ENCODE measurements at regions not wholly inside any gene's neighbourhood (a gene's known extent, or its start where the extent isn't known, plus 50 kb on each side); places are given as distances from the start of the nearest gene placed in this dataset.

DNA sequence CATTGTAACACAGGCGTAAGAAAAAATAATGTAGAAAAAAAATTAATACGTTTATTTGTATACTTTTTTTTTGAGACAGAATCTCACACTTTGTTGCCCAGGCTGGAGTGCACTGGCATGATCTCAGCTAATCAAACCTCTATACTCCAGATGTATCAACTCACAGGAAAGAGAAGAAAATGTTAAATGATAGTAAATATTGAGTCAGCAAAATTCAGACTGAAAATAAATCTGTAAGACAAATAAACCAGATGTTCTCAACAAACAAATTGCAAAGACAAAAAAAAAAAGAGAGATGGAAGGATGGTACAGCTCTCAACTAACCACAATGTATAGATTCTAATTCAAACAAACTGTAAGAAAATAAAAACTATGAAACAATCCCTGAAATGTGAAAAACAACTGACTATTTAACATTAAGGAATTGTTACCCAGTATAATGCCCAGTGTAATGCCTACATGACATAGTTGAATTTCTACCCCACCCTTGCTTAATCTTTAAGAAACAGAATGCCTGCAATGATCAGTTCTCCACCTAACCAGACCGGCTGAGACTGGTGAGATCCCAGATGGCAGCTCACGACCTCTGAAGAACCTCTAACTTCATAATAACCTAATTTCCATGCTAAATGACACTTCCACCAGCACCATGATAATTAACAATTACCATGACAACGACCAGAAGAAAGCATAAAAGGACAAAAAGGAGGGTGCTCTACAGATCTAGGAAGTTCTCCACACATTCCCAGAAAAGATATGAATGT lies 272.0 kb upstream of the GNAI1 start:
- no peak for DNase-seq

DNA sequence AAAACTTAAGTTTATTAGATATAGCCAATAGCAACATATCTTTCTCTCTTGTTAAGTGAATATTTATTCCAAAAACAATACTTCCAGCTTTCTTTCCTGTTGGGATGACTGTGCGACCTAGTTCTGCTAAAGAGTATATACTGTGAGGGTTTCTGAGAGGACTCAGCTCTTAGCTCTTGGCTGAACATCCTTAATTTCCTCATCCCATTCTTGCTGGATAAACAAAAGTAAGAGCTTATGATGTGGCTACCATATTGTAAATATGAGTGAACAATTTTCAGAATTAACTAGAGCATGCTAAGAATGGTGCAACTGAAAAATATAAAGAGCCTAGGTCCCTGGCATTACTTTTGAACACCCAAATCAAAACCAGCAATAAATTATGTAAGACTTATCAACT lies 279.5 kb upstream of the GNAI1 start:
- no peak for DNase-seq

DNA sequence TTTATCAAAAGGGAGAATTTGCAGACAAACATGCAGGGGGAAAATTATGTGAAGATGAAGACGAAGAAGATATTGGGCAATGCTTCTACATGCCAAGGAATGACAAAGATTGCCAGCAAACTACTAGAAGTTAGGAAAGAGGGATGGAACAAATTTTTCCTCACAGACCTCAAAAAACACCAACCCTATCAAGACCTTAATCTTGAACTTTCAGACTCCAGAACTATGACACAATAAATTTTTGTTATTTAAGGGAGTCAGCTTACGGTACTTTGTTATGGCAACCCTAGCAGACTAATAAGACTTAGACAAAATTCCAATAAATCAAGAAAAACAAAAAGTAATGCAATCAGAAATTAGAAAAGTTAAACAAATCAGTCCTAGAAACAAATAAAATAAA lies 280.0 kb upstream of the GNAI1 start:
- DNase-seq = no peak

DNA sequence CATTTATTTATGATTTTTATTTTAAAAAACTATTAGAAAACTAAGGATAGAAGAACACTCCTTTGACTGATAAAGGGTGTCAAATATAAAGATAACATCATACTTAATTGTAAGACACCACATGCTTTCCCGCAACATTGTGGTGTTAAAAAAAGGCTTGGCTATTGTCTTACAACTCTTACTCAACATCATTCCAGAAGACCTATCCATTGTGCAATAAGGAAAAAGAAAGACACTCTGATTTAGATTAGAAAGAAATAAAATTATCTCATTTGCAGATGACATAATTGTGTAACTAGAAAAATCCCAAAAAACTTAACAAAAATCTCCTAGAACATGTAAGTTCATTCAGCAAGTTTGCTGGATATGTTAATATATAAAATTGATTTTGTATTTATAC lies 296.7 kb upstream of the GNAI1 start:
- DNase-seq = no peak

DNA sequence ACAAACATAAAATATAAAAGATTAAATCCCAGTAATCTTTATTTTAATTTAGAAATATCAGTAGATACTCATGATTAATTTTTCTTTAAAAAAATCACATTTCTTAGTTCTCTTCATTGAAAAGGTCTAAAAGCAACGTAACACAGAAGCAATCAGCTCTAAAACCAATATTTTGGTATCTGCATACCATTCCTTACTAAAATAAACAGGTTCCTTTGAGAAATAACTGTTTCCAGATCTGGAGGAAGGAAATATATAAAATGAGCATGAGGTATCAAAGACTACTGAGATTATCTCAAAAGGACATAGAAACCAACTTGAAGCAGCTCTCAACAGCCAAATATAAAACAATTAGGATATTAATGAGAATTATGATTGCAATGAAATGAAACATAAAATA lies 301.0 kb upstream of the GNAI1 start:
- no peak for DNase-seq

DNA sequence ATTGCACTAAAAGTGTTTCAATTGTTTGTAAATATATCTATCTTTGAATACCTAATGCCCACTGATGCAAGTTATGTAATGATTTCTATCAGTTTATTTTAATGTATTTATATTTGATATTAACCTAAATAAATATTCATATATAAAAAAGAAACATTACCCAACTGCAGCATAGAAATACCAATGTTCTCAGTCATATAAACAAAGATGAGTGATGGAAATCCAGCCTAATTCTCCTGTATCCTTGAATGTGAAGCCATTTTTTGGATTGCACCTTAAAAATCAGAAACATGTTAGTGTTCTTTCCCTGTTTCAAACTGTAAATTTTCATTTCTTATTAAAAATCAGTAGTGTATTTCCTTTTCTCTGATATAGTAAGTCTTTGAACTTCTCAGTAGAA lies 305.8 kb upstream of the GNAI1 start:
- DNase-seq = no peak

DNA sequence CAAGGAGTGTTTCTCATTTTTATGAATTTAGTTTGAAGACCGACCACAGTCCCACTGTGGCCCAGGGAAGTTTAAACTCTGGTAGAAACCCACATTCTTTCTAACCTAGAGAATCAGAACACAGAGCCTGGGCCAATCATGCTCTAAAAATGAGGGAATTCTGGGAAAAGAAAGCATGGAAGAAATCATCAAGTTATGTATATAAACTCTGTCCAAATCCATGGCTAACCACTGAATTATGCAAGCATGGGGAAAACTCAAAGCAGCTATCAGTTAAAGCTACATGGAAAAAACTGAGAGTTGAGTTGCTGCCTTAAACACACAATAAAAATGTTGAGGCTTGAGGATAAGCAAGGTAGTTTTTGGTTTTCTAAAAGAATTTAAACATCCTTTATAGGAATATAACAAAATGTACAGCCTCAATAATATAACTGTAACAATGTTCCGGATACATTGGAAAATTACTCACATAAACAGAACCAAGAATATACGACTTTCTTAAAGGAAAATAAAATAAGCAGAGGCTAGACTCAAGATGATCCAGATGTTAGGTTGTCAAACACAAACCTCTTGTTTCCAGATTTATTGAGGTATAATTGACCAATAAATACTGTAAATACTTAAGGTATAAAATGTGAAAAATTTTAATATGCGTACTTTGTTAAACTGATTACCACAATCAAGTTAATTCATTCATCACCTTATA lies 311.2 kb upstream of the GNAI1 start:
- no peak for DNase-seq

DNA sequence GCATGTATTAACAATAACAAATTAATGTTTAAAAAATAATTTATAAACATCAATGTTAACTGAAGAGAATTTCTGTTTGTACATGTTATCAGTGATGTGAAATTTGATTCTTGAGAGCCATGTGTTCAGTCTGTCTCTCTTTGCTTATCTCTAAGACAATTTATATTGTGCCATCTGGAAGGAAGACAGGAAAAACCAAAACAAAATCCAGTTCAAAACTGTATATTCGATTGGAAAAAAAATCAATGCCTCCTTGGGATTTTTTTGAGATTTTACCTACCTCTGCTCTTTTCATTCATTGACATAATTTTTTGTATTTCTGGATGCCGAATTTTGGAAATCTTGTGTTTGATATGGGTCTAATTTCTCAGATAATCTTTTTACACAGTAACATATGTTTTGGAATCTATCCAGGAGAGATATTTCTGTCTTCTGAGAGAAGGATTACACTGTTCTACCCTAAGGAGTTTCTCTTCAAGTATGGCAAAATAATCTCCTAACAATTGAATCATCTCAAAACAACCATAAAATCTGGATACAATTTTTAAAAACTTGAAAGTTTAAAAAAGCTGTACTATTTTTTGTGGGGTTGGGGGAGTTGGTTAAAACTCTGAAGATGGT lies 311.9 kb upstream of the GNAI1 start:
- no peak for DNase-seq

DNA sequence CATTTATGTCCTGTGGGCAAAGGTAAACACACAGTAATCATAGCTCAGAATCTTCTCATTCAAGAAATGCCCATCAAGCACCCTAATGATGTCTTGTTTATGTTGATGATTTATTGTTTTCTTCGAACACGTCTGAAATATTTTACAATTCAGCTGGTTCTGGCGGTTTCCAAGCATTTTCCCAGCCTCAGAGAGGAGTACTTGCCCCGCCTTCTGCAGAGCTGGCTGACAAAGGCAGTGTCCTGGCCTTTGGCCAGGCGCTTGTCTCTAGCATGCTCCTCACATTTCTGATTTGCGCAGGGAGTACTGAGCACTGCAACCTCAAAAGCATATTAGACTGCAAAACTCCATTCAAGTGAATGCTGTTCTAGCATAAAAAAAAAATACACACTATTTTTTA lies 314.2 kb upstream of the GNAI1 start:
- DNase-seq = peak; percentile 20

DNA sequence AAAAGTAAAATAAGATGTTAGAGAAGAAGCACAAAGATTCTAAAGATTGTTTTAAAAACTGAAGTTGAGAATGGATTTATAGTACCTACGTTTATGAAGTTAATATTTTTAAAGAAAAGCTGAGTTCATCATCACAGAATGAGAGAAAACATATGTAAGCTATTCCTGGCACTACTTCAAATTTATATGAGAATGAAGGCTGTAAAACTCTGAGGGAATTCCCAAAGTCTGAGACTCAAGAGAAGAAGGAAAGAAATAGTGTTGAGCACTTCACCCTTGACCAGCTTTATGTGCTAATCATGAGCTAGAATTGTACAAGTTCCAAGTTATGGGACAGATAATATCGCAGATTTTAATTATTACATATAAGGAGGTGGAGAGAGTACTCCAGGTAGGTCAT lies 323.7 kb upstream of the GNAI1 start:
- no peak for DNase-seq

DNA sequence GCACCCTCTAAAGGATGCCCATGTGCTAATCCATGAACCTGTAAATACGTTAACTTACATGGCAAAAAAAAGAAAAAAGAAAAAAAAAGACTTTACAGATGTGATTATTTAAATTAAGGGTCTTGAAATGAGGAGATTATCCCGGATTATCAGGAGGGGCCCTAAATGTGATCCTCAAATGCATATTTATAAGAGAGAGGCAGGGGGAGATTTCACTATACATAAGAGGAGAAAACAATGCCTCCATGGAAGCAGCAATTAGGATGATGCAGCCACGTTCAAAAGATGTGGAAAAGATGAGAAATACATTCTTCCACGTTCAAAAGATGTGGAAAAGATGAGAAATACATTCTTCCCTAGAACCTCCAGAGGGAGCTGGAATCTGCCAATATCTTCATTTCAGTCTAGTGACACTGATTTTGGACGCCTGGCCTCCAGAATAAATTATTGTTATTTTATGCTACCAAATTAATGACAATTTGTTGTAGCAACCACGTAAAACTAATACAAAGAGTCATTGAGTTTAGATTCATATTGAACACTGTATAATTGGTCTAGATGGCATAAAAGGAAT lies 328.4 kb upstream of the GNAI1 start:
- no peak for DNase-seq

DNA sequence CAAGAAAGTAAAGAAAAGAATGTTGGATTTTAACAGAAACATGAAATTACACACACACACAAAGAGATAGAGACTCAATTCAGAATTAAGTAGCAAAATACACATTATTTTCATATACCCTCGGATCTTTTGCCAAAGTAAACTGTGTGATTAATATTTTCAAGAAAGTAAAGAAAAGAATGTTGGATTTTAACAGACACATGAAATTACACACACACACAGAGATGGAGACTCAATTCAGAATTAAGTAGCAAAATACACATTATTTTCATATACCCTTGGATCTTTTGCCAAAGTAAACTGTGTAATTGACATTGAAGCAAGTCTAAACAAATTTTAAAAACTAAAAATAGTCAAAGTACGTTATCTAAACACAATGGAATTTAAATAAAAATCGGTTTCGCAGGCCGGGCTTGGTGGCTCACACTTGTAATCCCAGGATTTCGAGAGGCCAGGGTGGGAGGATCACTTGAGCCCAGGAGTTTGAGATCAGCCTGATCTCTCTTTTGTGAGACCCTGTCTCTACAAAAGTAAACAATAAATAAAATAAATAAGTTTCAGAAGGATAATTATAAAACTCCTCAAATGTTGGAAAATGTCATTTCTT lies 337.3 kb upstream of the MAGI2 start:
- DNase-seq = no peak

DNA sequence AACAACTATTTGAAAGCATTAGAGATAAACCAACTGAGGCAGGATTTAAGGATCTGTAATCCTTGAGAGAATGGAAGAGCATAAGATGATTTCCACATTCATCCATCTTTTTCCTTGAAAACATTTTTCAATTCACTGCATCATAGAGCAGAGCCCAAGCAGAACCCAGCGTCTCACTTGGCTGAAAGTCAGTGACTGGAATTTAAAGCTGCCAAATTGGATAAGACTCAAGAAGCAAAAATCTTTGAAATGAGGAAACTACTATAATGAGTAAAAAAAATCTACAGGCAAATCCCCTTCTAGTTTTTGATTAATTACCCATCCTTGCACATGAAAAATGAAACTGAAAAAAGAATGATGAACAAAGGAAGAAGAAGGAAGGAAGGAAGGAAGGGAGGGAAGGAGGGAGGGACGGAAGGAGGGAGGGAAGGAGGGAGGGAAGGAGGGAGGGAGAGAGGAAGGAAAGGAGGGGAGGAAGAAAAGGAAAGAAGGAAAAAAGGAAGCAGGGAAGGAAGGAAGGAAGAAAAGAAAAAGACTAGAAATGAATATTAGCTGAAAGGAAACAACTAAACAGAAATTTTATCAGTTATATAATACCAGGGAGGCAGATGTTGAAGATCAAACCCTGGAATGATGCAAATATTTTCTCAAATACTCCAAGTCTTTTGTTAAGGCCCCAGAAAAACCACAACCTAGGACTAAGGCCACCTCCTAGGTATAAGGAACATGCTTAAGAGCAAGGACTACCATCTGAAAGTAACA lies 336.3 kb upstream of the MAGI2 start:
- DNase-seq = no peak

DNA sequence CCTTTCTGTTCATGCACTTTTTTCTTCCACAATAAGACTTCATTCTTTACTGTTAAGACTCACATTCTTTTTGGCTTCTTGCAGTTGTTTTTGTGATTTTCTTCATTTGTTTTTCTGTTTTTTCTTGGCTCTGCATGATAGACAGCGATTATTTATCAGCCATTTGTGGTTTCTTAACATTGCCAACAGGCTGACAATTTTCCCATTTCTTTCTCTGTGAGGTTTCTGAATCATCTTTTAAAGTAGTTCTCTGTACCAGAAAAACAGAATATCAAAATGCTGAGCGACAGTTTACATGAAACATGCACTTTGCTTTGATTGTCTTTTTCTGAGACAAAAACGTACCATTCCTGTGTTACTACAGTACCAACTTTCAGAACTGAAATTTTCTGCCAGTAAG lies 334.2 kb upstream of the MAGI2 start:
- no peak for DNase-seq

DNA sequence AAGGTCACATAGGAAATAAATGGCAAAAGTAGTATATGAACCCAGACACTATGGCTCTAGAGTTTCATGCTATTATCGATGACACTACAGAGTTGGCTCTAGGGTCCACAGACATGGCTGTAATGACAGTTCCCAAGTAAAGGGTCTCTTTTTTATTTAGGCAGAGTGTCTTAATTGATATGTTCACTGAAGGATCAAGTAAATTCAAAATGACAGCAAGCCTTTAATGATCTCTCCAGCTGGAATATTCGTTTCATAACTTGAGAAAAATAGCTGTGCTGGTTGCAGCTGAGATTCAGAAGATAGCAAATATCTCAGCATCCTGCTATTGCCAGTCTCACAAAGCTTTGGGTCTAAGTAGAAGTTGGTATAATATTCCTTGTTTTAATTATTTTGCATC lies 333.6 kb upstream of the MAGI2 start:
- DNase-seq = no peak

DNA sequence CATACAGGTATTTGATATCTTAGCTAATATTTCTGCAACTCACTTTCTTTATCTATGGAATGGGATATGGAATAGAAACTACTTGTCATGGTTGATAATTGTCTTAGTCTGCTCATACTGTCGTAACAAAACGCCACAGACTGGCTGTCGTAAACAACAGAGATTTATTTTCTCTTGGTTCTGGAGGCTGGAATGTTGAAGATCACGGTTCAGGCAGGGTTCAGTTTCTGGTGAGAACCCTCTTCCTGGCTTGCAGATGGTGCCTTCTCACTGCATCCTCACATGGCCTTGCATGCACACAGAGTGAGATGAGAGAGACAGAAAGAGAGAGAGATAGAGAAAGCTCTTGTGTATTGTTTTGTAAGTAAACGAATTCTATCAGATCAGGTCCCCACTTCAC lies 332.7 kb upstream of the MAGI2 start:
- DNase-seq = no peak

DNA sequence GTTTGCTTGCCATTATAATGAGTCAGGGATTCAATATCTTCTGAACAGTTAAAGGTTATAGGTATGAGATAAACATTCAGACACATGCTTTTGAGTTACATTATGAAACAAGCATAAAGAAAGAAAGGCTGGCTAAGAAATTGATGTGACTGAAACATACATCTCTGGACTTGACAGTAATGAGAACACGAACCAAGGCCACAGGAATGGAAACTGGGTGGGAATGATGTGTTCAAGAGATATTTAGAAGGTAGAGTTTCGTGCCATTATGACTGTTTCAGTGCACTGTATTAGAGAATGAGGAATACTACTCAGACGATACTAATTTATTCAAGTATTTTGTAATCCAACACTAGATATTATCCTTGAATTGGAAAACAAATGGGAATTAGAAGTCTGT lies 332.1 kb upstream of the MAGI2 start:
- DNase-seq = no peak

DNA sequence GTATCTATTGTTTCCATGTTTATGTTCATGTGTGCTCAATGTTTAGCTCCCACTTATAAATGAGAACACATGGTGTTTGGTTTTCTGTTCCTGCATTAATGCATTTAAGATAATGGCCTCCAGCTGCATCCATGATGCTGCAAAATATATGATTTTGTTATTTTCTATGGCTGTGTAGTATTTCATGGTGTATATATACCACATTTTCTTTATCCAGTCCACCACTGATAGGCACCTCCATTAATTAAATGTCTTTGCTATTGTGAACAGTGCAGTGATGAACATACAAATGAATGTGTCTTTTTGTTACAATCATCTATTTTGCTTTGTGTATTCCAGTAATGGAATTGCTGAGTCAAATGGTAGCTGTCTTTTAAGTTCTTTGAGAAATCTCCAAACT lies 329.4 kb upstream of the MAGI2 start:
- DNase-seq = no peak

DNA sequence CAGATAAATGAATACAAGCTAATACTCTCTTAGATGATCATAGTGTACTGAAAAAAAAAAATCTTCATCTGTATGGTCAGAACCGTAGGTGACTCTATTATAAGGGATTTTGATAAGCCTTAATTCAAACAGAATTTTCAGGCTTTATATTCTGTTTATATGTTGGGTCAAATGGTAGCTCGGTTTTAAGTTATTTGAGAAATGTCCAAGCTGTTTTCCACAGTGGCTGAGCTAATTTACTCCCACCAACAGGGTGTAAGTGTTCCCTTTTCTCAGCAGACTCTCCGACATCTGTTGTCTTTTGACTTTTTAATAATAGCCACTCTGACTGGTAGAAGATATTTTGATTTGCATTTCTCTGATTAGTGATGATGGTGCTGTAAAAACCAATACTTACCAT lies 328.8 kb upstream of the MAGI2 start:
- DNase-seq = no peak

DNA sequence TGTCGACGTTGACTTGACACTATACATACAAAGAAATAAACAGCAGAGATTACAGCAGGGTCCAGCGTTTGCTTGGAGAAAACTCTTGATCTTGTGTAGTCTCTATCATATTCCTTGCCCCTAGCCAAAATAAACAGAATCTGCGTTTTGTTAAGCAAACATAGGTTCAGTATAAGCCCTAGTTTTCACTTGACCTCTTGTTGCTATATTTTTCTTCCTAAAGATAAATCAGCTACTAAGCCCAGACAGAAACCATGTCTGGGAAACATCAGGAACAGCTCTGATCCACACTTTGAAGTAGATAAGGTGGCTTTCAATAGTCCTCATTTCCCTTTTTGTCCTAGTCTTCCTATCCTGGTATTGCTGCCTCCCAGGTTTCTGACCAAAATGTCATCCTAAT lies 328.2 kb upstream of the MAGI2 start:
- DNase-seq = no peak

DNA sequence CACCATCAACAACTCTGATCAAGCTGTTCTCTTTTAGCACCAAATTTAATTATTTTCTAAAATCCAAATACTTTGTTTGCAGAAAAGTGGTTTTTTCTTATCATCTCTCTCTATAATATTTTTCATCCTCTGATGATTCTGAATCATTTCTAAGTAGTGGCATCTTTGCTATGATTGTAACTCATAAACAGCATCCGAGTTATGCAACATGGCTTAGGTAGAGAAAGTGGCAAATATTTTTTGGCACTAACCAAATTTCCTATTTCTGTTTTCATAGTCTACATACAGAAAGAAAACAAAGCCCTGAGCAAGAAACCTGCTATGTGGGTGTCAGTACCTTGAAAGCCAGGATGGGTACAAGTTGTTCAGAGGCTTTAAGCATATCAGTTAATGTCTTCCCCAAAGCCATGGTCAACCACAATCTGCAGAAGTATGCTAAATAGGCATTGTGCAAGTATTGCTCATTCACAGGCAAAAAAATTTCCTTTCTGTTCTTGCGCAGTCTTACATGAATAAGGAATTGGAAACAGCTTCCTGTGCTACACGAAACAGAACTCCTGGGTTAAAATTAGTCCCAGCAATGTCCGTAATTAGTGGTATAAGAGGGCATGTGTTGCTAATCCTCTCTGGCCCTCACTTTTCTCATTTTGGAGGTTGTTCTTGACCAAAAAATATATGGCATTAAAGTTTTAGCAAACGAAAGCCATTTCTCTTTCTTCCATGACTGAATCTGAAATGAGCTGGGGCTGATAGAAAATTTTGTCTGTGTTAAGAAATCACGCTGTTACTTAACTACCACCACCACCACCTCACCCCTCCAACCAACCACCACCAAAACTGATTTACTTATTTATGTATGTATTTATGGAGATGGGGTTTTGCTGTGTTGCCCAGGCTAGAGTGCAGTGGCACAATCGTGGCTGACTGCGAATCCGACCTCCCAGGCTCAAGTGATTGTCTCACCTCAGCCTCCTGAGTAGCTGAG lies 325.6 kb upstream of the MAGI2 start:
- no peak for DNase-seq

DNA sequence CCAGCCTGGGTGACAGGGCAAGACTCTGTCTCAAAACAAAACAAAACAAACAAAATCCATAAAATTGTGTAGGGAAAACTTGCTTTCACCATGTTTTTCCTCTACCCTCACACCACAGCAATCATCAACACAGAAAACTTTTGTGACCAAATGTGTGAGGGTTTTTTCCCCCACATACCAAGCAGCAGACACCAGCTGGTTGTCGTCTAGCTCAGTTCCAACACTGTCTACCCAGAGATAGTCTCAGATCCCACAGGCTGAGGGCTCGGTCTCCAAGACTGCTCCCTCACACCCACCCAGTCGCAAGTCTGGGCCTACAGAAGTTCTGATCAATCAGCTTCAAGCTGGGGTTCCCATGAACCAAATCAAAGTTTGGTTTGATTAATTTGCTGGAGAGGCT lies 322.4 kb upstream of the MAGI2 start:
- no peak for DNase-seq
